GM23338 (cell line): ENCODE measurements at regions not wholly inside any gene's neighbourhood (a gene's known extent, or its start where the extent isn't known, plus 50 kb on each side); places are given as distances from the start of the nearest gene placed in this dataset.

Source experiments
- ATAC-seq: fragments of 200-7000 bp; cut with Tn5 transposase; 3 replicates; pipeline ENCODE4 v1.9.1; 2020
- DNase-seq: peaks from one replicate; pipeline ENCODE4 v3.0.0-alpha.2; 2015; ENCODE audit warnings: low spot score
- H2AFZ ChIP-seq: fragments of 200-600 bp; sonication (generic); 2 replicates; pipeline ENCODE4 v1.8.0; 2016; ENCODE audit warnings: antibody characterized with exemption, mild to moderate bottlenecking, moderate library complexity
- H3F3A ChIP-seq: fragments of 200-600 bp; sonication (generic); replicated peaks from 2 replicates; pipeline ENCODE4 v1.8.0; 2017; ENCODE audit warnings: antibody characterized with exemption, mixed run types, low read depth
- H3K27ac ChIP-seq: fragments of 200-600 bp; sonication (generic); 2 replicates; pipeline ENCODE4 v1.6.1; 2016; ENCODE audit warnings: low read depth
- H3K27me3 ChIP-seq: fragments of 200-600 bp; sonication (generic); 2 replicates; pipeline ENCODE4 v1.8.0; 2016; ENCODE audit warnings: mild to moderate bottlenecking, mixed run types, moderate library complexity; ENCODE audit not compliant: insufficient read depth
- H3K36me3 ChIP-seq: fragments of 200-600 bp; sonication (generic); 2 replicates; pipeline ENCODE4 v1.8.0; 2016; ENCODE audit warnings: mild to moderate bottlenecking; ENCODE audit not compliant: insufficient read depth
- H3K4me1 ChIP-seq: fragments of 200-600 bp; sonication (generic); 2 replicates; pipeline ENCODE4 v1.8.0; 2016; ENCODE audit warnings: mild to moderate bottlenecking, moderate library complexity; ENCODE audit not compliant: insufficient read depth
- H3K4me2 ChIP-seq: fragments of 200-600 bp; sonication (generic); 2 replicates; pipeline ENCODE4 v1.7.1; 2017; ENCODE audit warnings: mixed run types
- H3K4me3 ChIP-seq: fragments of 200-600 bp; sonication (generic); 2 replicates; pipeline ENCODE4 v1.6.1; 2016; ENCODE audit warnings: mixed run types
- H3K79me2 ChIP-seq: fragments of 200-600 bp; sonication (generic); replicated peaks from 2 replicates; pipeline ENCODE4 v1.8.0; 2017; ENCODE audit warnings: mild to moderate bottlenecking; ENCODE audit not compliant: insufficient read depth
- H3K9me2 ChIP-seq: fragments of 200-600 bp; sonication (generic); 2 replicates; pipeline ENCODE4 v1.8.0; 2017; ENCODE audit not compliant: insufficient read depth
- H4K20me1 ChIP-seq: fragments of 200-600 bp; sonication (generic); replicated peaks from 2 replicates; pipeline ENCODE4 v1.8.0; 2017; ENCODE audit warnings: mild to moderate bottlenecking; ENCODE audit not compliant: insufficient read depth
- H3K27ac Mint-ChIP-seq: 2 replicates; pipeline ENCODE4 v1.8.0; 2020; ENCODE audit warnings: inconsistent platforms, mild to moderate bottlenecking, moderate library complexity, mixed read lengths
- H3K27me3 Mint-ChIP-seq: 3 replicates; pipeline ENCODE4 v1.8.0; 2022; ENCODE audit warnings: low read depth, mild to moderate bottlenecking, moderate library complexity, mixed read lengths, inconsistent platforms; ENCODE audit not compliant: insufficient read depth, poor library complexity
- H3K36me3 Mint-ChIP-seq: 3 replicates; pipeline ENCODE4 v1.8.0; 2021; ENCODE audit warnings: low read depth, mild to moderate bottlenecking, inconsistent platforms, moderate library complexity, mixed read lengths
- H3K4me1 Mint-ChIP-seq: 3 replicates; pipeline ENCODE4 v1.8.0; 2020; ENCODE audit warnings: mild to moderate bottlenecking, inconsistent platforms, mixed read lengths
- H3K4me3 Mint-ChIP-seq: 3 replicates; pipeline ENCODE4 v1.8.0; 2021; ENCODE audit warnings: moderate library complexity, mild to moderate bottlenecking, inconsistent platforms, mixed read lengths
- H3K9me3 Mint-ChIP-seq: 3 replicates; pipeline ENCODE4 v1.8.0; 2020; ENCODE audit warnings: moderate library complexity, mild to moderate bottlenecking, inconsistent platforms, mixed read lengths
- CREB1 ChIP-seq: fragments of 250-450 bp; sonication (Bioruptor Pico); IDR thresholded peaks from 2 replicates; pipeline ENCODE4 v1.5.0; 2020; ENCODE audit warnings: low read depth, mild to moderate bottlenecking, moderate library complexity
- CTCF ChIP-seq, 2 experiments: fragments of 200-600 bp in 1 of 2; sonication (generic) in 1 of 2; conservative IDR thresholded peaks; 2 replicates each; pipeline versions ENCODE4 v1.5.1 to v1.6.1; 2016 to 2017; ENCODE audit warnings: antibody characterized with exemption in 2 of 2, low read depth in 2 of 2, mild to moderate bottlenecking in 2 of 2, moderate library complexity in 1 of 2
- EZH2 ChIP-seq: fragments of 200-600 bp; sonication (generic); IDR thresholded peaks from one replicate; pipeline ENCODE4 v1.8.0; 2017; ENCODE audit warnings: antibody characterized with exemption, mild to moderate bottlenecking, low read depth; ENCODE audit not compliant: unreplicated experiment
- JUNB ChIP-seq: IDR thresholded peaks from one replicate; pipeline ENCODE4 v1.6.1; 2016; ENCODE audit warnings: antibody characterized with exemption; ENCODE audit not compliant: unreplicated experiment
- POLR2AphosphoS5 ChIP-seq: IDR thresholded peaks from 2 replicates; pipeline ENCODE4 v1.6.1; 2016; ENCODE audit warnings: antibody characterized with exemption, low read depth
- REST ChIP-seq: IDR thresholded peaks from one replicate; pipeline ENCODE4 v1.6.1; 2018; ENCODE audit warnings: antibody characterized with exemption; ENCODE audit not compliant: unreplicated experiment
- STAT1 ChIP-seq: IDR thresholded peaks from one replicate; pipeline ENCODE4 v1.6.1; 2016; ENCODE audit warnings: antibody characterized with exemption; ENCODE audit not compliant: unreplicated experiment
- ZNF114 ChIP-seq: fragments of 250-450 bp; sonication (Bioruptor Pico); IDR thresholded peaks from 2 replicates; pipeline ENCODE4 v1.5.0; 2020; ENCODE audit warnings: mild to moderate bottlenecking, moderate library complexity
- ZNF331 ChIP-seq: fragments of 250-450 bp; sonication (Bioruptor Pico); IDR thresholded peaks from 2 replicates; pipeline ENCODE4 v1.5.0; 2020; ENCODE audit warnings: low read depth, mild to moderate bottlenecking, moderate library complexity
- TF ChIP-seq, protein P1 (sequence below): IDR thresholded peaks from 2 replicates; pipeline ENCODE4 v1.6.1; 2016; ENCODE audit warnings: antibody characterized with exemption

- TF ChIP-seq ZNF331 (CRISPR knock-in tag) (no peak), REST (no peak), CREB1 (CRISPR knock-in tag) (no peak), POLR2AphosphoS5 (no peak), STAT1 (no peak), CTCF (conservative IDR thresholded peaks at IDR 0.05; ENCODE audit: low read depth in 2 of 2) (no peak), ZNF114 (CRISPR knock-in tag) (no peak), EZH2 (no peak)
- TF ChIP-seq, protein P1, sequence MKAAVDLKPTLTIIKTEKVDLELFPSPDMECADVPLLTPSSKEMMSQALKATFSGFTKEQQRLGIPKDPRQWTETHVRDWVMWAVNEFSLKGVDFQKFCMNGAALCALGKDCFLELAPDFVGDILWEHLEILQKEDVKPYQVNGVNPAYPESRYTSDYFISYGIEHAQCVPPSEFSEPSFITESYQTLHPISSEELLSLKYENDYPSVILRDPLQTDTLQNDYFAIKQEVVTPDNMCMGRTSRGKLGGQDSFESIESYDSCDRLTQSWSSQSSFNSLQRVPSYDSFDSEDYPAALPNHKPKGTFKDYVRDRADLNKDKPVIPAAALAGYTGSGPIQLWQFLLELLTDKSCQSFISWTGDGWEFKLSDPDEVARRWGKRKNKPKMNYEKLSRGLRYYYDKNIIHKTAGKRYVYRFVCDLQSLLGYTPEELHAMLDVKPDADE: no peak
Observed at GRCh38 chr7:9031386-9031785, 598.0 kb downstream of the NXPH1 start (continued).

DNA sequence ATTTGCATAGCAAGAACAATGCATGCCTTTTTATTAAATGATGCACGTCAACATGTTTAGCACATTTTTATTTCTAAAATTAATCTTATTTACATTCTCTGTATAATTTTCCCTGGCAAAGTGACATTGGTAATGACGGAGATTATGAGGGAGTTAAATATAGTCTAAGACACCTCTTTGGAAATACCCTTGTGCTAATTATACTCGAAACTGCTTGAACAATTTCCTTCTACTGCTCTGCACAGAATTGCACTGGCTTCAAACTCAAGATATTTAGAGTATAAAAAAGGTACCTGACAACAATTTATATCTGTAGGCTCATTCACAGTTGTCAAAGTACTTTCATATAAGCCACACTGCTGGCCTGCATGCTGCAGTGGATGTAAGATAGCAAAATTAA is 602.7 kb downstream of the NXPH1 start:
- H3K4me1 Mint-ChIP-seq: peaks cover 7% of the 10 kb centered on the region; the same call in 2 of the 3 replicates
- Histone ChIP-seq H3K27ac (no peak overlapping the region), H2AFZ (no peak overlapping the region), H4K20me1 (no peaks in the 10 kb centered on the region), H3F3A (no peaks in the 10 kb centered on the region), H3K4me1 (peaks cover 4% of the 10 kb centered on the region; the same call in 1 of the 2 replicates), H3K27me3 (no peaks in the 10 kb centered on the region), H3K4me3 (no peak overlapping the region), H3K36me3 (no peaks in the 10 kb centered on the region), H3K9me2 (no peaks in the 10 kb centered on the region), H3K79me2 (no peaks in the 10 kb centered on the region), H3K4me2 (no peak overlapping the region)
- no peaks in the 10 kb centered on the region for H3K27me3 Mint-ChIP-seq
- no peak overlapping the region for H3K27ac Mint-ChIP-seq
- H3K4me3 Mint-ChIP-seq: no peak overlapping the region
- DNase-seq (no peak), ATAC-seq (no peak)
- H3K36me3 Mint-ChIP-seq: no peaks in the 10 kb centered on the region
- no peaks in the 10 kb centered on the region for H3K9me3 Mint-ChIP-seq
- TF ChIP-seq ZNF114 (CRISPR knock-in tag) (no peak), ZNF331 (CRISPR knock-in tag) (no peak), CREB1 (CRISPR knock-in tag) (no peak), CTCF (conservative IDR thresholded peaks at IDR 0.05; ENCODE audit: low read depth in 2 of 2) (no peak), REST (no peak), EZH2 (no peak), POLR2AphosphoS5 (no peak), JUNB (no peak)
